ENCODE measurements at regions not wholly inside any gene's neighbourhood (a gene's known extent, or its start where the extent isn't known, plus 50 kb on each side); places are given as distances from the start of the nearest gene placed in this dataset.

GRCh38 chr10:104540181-104540580 lies 100.9 kb upstream of the SORCS3 start:
- Histone ChIP-seq H4K20me1 (ENCODE audit: insufficient read depth) (no peaks in the 10 kb centered on the region), H3K27ac (ENCODE audit: low read depth, low read length) (no peak overlapping the region), H3K9ac (ENCODE audit: low read length) (no peak overlapping the region), H3K27me3 (ENCODE audit: insufficient read depth, low read length) (peaks cover 79% of the 10 kb centered on the region), H3K4me1 (ENCODE audit: control insufficient read depth in 1 of 2, insufficient read depth in 2 of 2, low read length in 2 of 2) (no peaks in the 10 kb centered on the region), H3K36me3 (ENCODE audit: control insufficient read depth in 1 of 2, insufficient read depth in 2 of 2, low read length in 2 of 2) (no peaks in the 10 kb centered on the region), H2AFZ (ENCODE audit: low read depth, low read length, poor library complexity, severe bottlenecking) (no peak overlapping the region), H3K79me2 (ENCODE audit: insufficient read depth, low read length) (no peaks in the 10 kb centered on the region), H3K9me3 (ENCODE audit: control insufficient read depth in 1 of 2, insufficient read depth in 1 of 2, low read depth in 1 of 2, low read length in 2 of 2) (no peaks in the 10 kb centered on the region), H3K4me2 (ENCODE audit: low read length) (no peak overlapping the region), H3K4me3 (replicated peaks in 1 of 2; ENCODE audit: low read depth in 1 of 2, low read length in 2 of 2) (no peak overlapping the region), H3K9me2 (ENCODE audit: insufficient read depth) (no peaks in the 10 kb centered on the region)
- TF ChIP-seq CTCF (IDR thresholded peaks at IDR 0.05 in 2 of 3, conservative IDR thresholded peaks at IDR 0.05 in 1 of 3; ENCODE audit: borderline replicate concordance in 1 of 3, insufficient read depth in 1 of 3, low read depth in 2 of 3, low read length in 2 of 3): no peak
- TF ChIP-seq TCF7L2 (IDR thresholded peaks at IDR 0.05; ENCODE audit: borderline replicate concordance, extremely low read depth, insufficient read depth, insufficient read length): no peak
- TF ChIP-seq RAD21 (IDR thresholded peaks at IDR 0.05; ENCODE audit: low read depth): no peak
- TF ChIP-seq POLR2AphosphoS5 (IDR thresholded peaks at IDR 0.05; ENCODE audit: low read depth, low read length): no peak
- TF ChIP-seq SRF (IDR thresholded peaks at IDR 0.05; ENCODE audit: low read depth): no peak
- no peak for TF ChIP-seq MAX (IDR thresholded peaks at IDR 0.05)
- TF ChIP-seq ZFX (IDR thresholded peaks at IDR 0.05): no peak
- TF ChIP-seq ZBTB33 (IDR thresholded peaks at IDR 0.05; ENCODE audit: extremely low read depth, insufficient replicate concordance, low read length): no peak
- no peak for TF ChIP-seq EZH2 (IDR thresholded peaks at IDR 0.05)
- TF ChIP-seq SIN3A (IDR thresholded peaks at IDR 0.05; ENCODE audit: low read depth): no peak
- no peak for TF ChIP-seq CBX3 (IDR thresholded peaks at IDR 0.05; ENCODE audit: low read depth)
- no peak for DNase-seq (ENCODE audit: low read depth, low spot score)
- no peak for ATAC-seq
- intact Hi-C loops (cut with micrococcal nuclease): no loop called here
- ChIA-PET RAD21 (ENCODE audit: low non-redundant PET in 1 of 2, low total read pairs in 2 of 2, uncharacterized antibody in 2 of 2, unreplicated experiment in 2 of 2) (no interaction called here), CTCF (no interaction called here), POLR2A (no interaction called here)
- BruUV-seq (replicated peaks): no TSS peak
